NCI-H446 (cell line): ENCODE measurements at regions not wholly inside any gene's neighbourhood (a gene's known extent, or its start where the extent isn't known, plus 50 kb on each side); places are given as distances from the start of the nearest gene placed in this dataset.

Source experiments
- DNase-seq, 2 experiments: peaks; one replicate each; lab custom pipeline; 2025; lab: John Stamatoyannopoulos, UW

GRCh38 chr3:177569875-177570657, 372.8 kb upstream of the TBL1XR1 start:
- peak in 1 of 2 experiments; percentile 13 for DNase-seq

GRCh38 chr3:177571271-177571943, 374.1 kb upstream of the TBL1XR1 start:
- DNase-seq, result no peak

GRCh38 chr3:177571944-177572315, 374.6 kb upstream of the TBL1XR1 start:
- no peak for DNase-seq

GRCh38 chr3:177574222-177574856, 377.1 kb upstream of the TBL1XR1 start:
- no peak for DNase-seq

GRCh38 chr3:177576746-177577145, 379.5 kb upstream of the TBL1XR1 start:
- DNase-seq, result no peak

- no peak for DNase-seq
Measured at GRCh38 chr3:177578488-177578887, 381.2 kb upstream of the TBL1XR1 start.

GRCh38 chr3:177579419-177579818, 382.1 kb upstream of the TBL1XR1 start:
- DNase-seq, result no peak

- DNase-seq, result no peak
Measured at GRCh38 chr3:177580437-177580836, 383.2 kb upstream of the TBL1XR1 start.

- no peak for DNase-seq
Measured at GRCh38 chr3:177585271-177585670, 388.0 kb upstream of the TBL1XR1 start.

GRCh38 chr3:177589041-177589650, 391.9 kb upstream of the TBL1XR1 start:
- DNase-seq, result no peak

GRCh38 chr3:177589911-177590381, 392.7 kb upstream of the TBL1XR1 start:
- DNase-seq, result no peak

GRCh38 chr3:177590826-177591225, 393.5 kb upstream of the TBL1XR1 start:
- no peak for DNase-seq

- peak in 1 of 2 experiments; percentile 25 for DNase-seq
Measured at GRCh38 chr3:177591379-177591778, 394.1 kb upstream of the TBL1XR1 start.

GRCh38 chr3:177594096-177594495, 396.8 kb upstream of the TBL1XR1 start:
- DNase-seq, result no peak

GRCh38 chr3:177595530-177596188, 398.4 kb upstream of the TBL1XR1 start:
- no peak for DNase-seq

GRCh38 chr3:177596248-177596815, 399.1 kb upstream of the TBL1XR1 start:
- peak; percentile 78 to 90 for DNase-seq

GRCh38 chr3:177596816-177597271, 399.6 kb upstream of the TBL1XR1 start:
- DNase-seq, result peak in 1 of 2 experiments; percentile 85

- DNase-seq, result peak; percentile 95
Measured at GRCh38 chr3:177597311-177598096, 400.2 kb upstream of the TBL1XR1 start.

- DNase-seq, result peak in 1 of 2 experiments; percentile 76
Measured at GRCh38 chr3:177598097-177598833, 401.0 kb upstream of the TBL1XR1 start.

- no peak for DNase-seq
Measured at GRCh38 chr3:177599326-177599725, 402.0 kb upstream of the TBL1XR1 start.
